ENCODE measurements at regions not wholly inside any gene's neighbourhood (a gene's known extent, or its start where the extent isn't known, plus 50 kb on each side); places are given as distances from the start of the nearest gene placed in this dataset.
"Not testable (repeated sequence)": the region's sequence is repeated elsewhere in the genome, so short reads cannot be mapped to it uniquely, and the experiment has no call there.

- no peak for DNase-seq
Measured at GRCh38 chr6:155795173-155795796, 339.6 kb upstream of the NOX3 start.

GRCh38 chr6:155791891-155792290 is 336.3 kb upstream of the NOX3 start:
- DNase-seq: no peak

GRCh38 chr6:155791186-155791585 is 335.5 kb upstream of the NOX3 start:
- no peak for DNase-seq

- no peak for DNase-seq
Measured at GRCh38 chr6:155787168-155787567, 331.5 kb upstream of the NOX3 start.

DNA sequence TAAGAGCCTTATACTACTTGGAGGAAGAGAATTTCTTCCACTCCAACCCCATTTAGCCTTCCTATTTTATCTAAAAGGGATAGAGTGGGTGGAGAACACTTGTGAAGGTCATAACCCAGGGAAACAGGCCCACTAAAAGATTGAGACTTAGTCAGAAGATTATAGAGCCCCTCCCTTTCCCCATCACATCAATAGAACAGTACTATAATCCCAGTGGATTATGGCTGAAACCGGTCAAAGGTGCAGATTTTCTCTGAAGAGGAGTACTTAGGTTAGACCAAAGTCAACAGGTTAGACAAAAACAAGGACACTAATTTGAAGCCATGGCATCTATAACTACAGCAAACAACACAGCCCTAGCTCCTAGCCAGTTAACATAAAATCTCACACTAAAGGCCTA is 330.9 kb upstream of the NOX3 start:
- DNase-seq: no peak

GRCh38 chr6:155782739-155783459 is 327.3 kb upstream of the NOX3 start:
- no peak for DNase-seq

DNA sequence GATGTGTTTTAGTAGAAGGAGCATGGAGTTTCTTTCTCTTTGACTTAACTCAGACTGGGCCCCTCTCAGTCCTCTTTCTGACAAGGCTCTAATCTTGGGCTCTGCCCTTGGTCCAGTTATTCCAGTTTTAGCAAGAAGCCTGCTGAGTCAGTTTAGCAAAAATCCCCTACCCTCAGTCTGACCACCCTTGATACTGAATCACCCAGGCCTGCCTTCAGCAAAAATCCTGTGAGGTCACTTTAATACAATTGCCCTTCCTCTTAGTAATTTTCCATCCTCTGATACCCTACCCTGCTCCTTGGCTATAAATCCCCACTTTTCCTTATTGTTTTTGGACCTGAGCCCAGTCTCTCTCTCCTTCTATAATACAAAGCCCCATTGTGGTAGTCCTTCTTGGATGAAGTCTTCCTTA is 326.7 kb upstream of the NOX3 start:
- no peak for DNase-seq

DNA sequence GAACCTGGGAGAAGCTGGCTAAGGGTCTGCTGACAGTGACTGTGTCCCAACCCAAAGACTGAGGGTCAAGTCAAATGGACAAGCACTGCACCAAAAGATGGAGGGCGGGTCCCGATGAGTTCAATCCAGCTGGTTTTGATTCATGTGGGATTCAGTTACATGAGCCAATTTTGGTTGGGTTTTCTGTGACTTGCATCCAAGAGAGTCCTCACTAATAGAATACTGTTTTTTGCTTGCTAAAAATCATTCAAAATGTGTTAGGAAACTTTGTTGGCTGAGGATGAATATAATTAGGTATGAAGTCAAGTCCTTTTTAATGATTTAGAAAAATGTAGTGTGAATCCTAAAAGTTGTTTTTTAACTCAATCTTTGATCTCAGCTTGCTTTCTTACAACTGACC is 323.8 kb upstream of the NOX3 start:
- no peak for DNase-seq

DNA sequence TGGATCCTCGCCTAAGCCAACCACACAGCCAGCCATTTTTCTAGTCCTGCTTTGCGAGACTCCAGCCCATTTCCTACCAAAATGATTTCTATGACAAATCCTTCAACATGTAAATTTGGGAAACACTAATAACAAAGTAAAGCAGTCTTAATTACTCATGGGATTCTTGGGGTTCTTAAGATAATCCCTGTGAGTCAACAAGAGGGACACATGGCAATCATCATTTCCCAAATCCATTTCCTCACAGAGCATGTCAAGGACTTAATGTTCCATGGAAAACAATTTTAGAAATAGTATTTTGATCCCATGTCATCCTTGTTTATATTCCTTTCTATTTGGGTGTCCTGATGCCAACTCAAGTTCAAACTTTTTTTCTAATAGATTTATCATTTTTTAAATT is 322.7 kb upstream of the NOX3 start:
- DNase-seq: no peak

DNA sequence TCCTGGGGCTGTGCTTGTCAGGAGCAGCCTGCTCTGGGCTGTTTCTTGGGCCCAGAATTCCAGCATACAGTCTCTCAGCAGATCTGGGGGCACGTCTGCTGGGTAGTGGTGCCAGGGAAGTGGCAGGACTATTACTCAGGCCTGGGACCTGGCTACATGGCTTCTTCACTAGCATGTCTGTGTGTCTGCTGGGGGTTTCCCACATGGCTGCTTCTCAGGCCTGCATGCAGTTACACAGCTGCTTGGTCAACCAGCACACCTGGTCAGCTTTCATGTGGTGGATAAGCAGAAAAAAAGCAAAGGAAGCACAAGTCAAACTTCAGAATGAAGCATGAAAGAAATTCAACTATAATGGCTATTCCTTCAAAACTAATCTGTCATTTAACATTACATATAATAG is 316.2 kb upstream of the NOX3 start:
- DNase-seq: no peak

DNA sequence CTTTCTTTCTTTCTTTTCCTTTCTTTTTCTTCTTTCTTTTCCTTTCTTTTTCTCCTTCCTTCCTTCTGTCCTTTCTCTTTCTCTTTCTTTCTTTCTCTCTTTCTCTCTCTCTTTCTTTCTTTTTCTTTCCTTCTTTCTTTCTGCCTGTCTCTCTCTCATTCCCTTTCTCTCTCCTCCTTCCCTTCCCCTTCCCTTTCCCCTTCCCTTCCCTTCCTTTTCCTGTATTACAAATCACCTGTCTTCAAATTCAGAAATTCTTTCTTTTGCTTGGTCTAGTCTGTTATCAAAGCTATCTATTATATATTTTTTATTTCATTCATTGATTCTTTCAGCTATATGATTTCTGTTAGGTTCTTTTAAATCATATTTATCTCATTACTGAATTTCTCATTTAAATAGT is 315.2 kb upstream of the NOX3 start:
- no peak for DNase-seq

DNA sequence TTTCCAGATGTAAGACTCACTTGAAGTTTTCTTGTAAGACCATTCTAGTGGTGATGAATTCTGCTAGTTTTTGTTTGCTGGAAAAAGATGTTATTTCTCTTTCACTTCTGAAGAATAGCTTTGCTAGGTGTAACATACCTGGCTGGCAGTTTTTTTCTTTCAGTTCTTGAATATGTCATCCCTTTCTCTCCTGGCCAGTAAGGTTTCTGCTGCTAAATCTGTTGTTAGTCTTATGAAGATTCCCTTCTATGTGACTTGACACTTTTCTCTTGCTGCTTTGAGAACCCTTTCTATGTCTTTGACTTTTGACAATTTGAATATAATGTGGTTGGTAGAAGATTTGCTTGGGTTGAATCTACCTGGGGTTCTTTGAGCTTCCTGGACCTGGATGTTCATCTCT is 314.7 kb upstream of the NOX3 start:
- DNase-seq: no peak

GRCh38 chr6:155765275-155766194 is 309.9 kb upstream of the NOX3 start:
- no peak for DNase-seq

GRCh38 chr6:155762649-155763048 is 307.0 kb upstream of the NOX3 start:
- DNase-seq: no peak

DNA sequence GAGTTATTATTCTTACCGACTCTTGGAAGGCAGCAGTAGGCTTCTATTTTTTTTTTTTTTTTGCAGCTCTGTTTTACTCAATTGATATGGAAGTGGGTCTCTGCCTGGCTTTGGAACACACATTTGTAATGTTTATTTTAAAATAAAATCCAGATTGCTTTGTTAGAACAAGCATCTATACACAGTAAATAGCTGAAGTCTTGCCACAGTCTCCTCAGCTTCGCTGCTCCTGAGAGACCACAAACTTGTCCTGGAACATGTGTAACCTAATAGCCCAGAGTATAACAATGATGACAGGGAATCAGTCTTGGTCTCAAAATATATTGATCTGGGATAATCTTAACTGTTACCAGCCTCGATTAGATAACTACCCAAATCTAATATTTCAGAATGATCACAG is 299.8 kb upstream of the NOX3 start:
- no peak for DNase-seq

GRCh38 chr6:155748778-155749177 is 293.1 kb upstream of the NOX3 start:
- not testable (repeated sequence) for DNase-seq

DNA sequence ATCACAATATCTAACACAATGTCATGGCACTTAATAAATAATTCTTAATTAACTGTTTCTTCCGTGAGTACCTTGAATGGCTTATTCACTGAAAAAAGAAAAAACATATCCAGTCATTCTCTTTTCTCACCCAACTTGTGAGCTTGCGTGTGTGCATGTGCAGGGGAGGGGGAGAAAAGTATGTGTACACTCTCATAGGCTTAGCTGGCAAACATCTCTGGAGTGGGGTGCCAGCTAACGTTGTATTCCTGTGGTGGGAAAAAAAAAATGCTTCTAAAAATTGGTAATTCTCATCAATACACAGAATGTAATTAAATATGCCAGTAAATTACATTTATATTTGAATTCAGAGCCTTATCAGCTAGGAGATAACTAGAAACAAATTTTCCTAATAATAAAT is 291.9 kb upstream of the NOX3 start:
- no peak for DNase-seq

DNA sequence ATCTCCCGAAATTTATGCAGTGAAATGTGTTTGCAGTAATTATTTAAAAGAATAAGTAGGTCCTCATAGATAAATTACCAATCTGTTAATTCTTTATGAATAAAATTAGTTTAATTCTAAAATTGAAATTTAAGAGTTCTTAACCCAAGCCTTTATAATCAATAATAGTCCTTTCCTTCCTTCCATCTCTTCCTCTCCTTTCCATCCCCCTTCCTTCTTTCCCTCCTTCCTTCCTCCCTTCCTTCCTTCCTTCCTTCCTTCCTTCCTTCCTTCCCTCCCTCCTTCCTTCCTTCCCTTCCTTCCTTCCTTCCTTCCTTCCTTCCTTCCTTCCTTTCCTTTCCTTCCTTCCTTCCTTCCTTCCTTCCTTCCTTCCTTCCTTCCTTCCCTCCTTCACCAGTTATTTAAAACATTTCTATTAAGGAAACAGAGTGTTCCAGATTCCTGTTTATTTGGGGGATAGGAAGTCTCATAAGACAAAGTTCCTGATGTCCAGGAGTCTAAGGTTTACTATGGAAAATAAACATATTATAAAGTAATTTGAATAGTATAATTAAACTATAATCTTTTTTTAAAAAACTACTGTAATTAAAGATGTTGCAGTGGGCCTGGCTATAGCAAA is 285.3 kb upstream of the NOX3 start:
- DNase-seq: no peak

DNA sequence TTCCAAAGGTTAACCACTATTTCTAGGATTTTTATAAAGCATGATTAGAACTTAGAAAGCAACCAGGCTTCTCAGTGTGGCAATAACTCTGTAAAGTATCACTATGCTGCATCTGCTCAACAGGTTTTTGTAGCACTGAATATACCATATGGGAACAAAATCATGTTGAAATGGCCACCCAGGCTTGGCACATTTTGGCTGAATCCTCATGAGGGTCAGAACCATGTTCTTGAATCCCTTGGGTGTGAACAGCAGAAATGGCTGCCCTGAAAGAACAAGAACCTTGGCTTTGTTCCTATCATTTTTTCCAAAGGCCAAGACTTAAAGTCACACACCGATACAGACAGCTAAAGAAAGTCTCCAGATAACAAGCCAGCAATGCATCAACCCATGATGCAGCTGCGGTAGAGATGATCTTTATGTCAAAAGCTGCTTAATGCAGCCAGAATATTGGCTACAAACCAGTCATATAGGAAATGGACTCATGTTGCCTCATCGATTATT is 283.0 kb upstream of the NOX3 start:
- DNase-seq: no peak

DNA sequence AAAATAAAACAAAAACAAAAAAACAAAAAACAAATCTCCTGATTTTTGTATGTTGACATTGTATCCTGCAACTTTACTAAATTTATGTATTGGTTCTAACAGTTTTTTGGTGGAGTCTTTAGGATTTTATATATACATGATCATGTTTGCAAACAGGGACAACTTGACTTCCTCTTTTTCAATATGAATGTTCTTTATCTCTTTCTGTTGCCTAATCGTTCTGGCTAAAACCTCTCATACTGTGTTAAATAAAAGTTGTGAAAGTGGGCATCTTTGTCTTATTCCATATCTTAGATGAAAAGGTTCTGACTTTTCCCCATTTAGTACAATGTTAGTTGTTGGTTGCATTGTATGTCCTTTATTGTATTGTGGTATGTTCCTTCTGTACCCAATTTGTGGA is 261.7 kb upstream of the NOX3 start:
- no peak for DNase-seq

DNA sequence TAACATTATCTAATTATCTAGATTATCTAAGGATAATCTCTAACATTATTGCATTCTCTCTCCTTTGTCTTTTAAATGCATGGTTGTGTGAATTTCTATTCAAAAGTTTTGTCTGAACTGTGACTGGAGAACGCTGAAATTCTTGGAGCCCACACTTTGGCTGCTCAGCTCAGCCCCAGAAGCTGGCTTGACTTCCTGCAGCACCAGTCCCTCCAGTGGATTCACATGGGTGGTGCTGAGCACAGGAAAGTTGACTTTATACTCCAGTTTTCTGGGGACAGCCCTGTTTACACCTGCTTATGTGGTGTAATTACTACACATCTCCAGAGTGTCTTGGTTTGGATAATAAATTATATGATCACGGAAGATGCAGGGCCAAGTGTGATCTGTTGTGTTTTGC is 255.1 kb upstream of the NOX3 start:
- DNase-seq: no peak

- DNase-seq: no peak
Measured at GRCh38 chr6:155709262-155709661, 253.6 kb upstream of the NOX3 start.

- DNase-seq: no peak
Measured at GRCh38 chr6:155708100-155708499, 252.5 kb upstream of the NOX3 start.

All from CD4-positive, alpha-beta T cell treated with Interferon alpha-2 for 1 hour (primary cell).